ENCODE measurements at regions not wholly inside any gene's neighbourhood (a gene's known extent, or its start where the extent isn't known, plus 50 kb on each side); places are given as distances from the start of the nearest gene placed in this dataset.

- DNase-seq (ENCODE audit: low spot score): no peak
Observed at GRCh38 chr2:160555420-160556071, 61.9 kb upstream of the RBMS1 start.

GRCh38 chr2:160557903-160558302, 64.3 kb upstream of the RBMS1 start:
- no peak overlapping the region for H3K27ac Mint-ChIP-seq
- H3K4me1 Mint-ChIP-seq: peaks cover 7% of the 10 kb centered on the region
- H3K36me3 Mint-ChIP-seq: no peaks in the 10 kb centered on the region
- H3K27me3 Mint-ChIP-seq (ENCODE audit: low read depth): no peaks in the 10 kb centered on the region
- DNase-seq (ENCODE audit: low spot score): no peak
- ChIA-PET CTCF (no interaction called here), POLR2A (no interaction called here)
- TF ChIP-seq NFYB (CRISPR knock-in tag; conservative IDR thresholded peaks at IDR 0.05; ENCODE audit: low read depth): no peak
- no peak for TF ChIP-seq PRRX2 (CRISPR knock-in tag; IDR thresholded peaks at IDR 0.05)
- TF ChIP-seq ERG (CRISPR knock-in tag; IDR thresholded peaks at IDR 0.05): no peak
- no peak for TF ChIP-seq ZBTB21 (CRISPR knock-in tag; IDR thresholded peaks at IDR 0.05; ENCODE audit: borderline replicate concordance)
- TF ChIP-seq NFE2L1 (CRISPR knock-in tag; IDR thresholded peaks at IDR 0.05): no peak
- TF ChIP-seq EMX1 (CRISPR knock-in tag; IDR thresholded peaks at IDR 0.05): no peak
- TF ChIP-seq ZNF416 (CRISPR knock-in tag; IDR thresholded peaks at IDR 0.05): no peak
- TF ChIP-seq ZSCAN18 (CRISPR knock-in tag; IDR thresholded peaks at IDR 0.05): no peak
- TF ChIP-seq CBFB (CRISPR knock-in tag; IDR thresholded peaks at IDR 0.05; ENCODE audit: low read depth): no peak
- TF ChIP-seq ATF3 (CRISPR knock-in tag; conservative IDR thresholded peaks at IDR 0.05): no peak
- no peak for TF ChIP-seq FOXJ3 (CRISPR knock-in tag; IDR thresholded peaks at IDR 0.05; ENCODE audit: borderline replicate concordance)
- TF ChIP-seq IRF1 (CRISPR knock-in tag; IDR thresholded peaks at IDR 0.05): no peak
- TF ChIP-seq ZNF281 (CRISPR knock-in tag; IDR thresholded peaks at IDR 0.05): no peak
- no peak for TF ChIP-seq NR1H2 (CRISPR knock-in tag; IDR thresholded peaks at IDR 0.05)
- no peak for TF ChIP-seq ZNF138 (CRISPR knock-in tag; conservative IDR thresholded peaks at IDR 0.05)
- no peak for TF ChIP-seq ATF6 (CRISPR knock-in tag; IDR thresholded peaks at IDR 0.05)
- H3K4me3 Mint-ChIP-seq: no peak overlapping the region
- ATAC-seq: no peak
- H3K9me3 Mint-ChIP-seq: peaks cover 8% of the 10 kb centered on the region

More at GRCh38 chr2:160555420-160556071, 61.9 kb upstream of the RBMS1 start:
- Mint-ChIP-seq H3K36me3 (no peaks in the 10 kb centered on the region), H3K4me3 (no peak overlapping the region), H3K4me1 (peaks cover 6% of the 10 kb centered on the region), H3K9me3 (peaks cover 8% of the 10 kb centered on the region), H3K27me3 (ENCODE audit: low read depth) (no peaks in the 10 kb centered on the region), H3K27ac (no peak overlapping the region)
- ChIA-PET POLR2A (no interaction called here), CTCF (no interaction called here)
- ATAC-seq: no peak
- no peak for TF ChIP-seq ZBTB43 (CRISPR knock-in tag; IDR thresholded peaks at IDR 0.05)
